ENCODE measurements at regions not wholly inside any gene's neighbourhood (a gene's known extent, or its start where the extent isn't known, plus 50 kb on each side); places are given as distances from the start of the nearest gene placed in this dataset.

- CTCF ChIA-PET: interaction anchor here (0.9 to 1.6 kb wide), 4 partner anchors 8 to 86 kb away, joined by 3 to 5 read pairs (median 4); no protein-coding TSS in a partner anchor
- POLR2A ChIA-PET: no interaction called here
- TF ChIP-seq, protein P1, sequence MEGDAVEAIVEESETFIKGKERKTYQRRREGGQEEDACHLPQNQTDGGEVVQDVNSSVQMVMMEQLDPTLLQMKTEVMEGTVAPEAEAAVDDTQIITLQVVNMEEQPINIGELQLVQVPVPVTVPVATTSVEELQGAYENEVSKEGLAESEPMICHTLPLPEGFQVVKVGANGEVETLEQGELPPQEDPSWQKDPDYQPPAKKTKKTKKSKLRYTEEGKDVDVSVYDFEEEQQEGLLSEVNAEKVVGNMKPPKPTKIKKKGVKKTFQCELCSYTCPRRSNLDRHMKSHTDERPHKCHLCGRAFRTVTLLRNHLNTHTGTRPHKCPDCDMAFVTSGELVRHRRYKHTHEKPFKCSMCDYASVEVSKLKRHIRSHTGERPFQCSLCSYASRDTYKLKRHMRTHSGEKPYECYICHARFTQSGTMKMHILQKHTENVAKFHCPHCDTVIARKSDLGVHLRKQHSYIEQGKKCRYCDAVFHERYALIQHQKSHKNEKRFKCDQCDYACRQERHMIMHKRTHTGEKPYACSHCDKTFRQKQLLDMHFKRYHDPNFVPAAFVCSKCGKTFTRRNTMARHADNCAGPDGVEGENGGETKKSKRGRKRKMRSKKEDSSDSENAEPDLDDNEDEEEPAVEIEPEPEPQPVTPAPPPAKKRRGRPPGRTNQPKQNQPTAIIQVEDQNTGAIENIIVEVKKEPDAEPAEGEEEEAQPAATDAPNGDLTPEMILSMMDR (IDR thresholded peaks at IDR 0.05; ENCODE audit: control extremely low read depth, extremely low read depth, low read depth, missing control alignments): no peak
- no peak for DNase-seq (ENCODE audit: extremely low spot score)
These were observed 779.3 kb upstream of the ACO1 start for GRCh38 chr9:31605164-31605563.

DNA sequence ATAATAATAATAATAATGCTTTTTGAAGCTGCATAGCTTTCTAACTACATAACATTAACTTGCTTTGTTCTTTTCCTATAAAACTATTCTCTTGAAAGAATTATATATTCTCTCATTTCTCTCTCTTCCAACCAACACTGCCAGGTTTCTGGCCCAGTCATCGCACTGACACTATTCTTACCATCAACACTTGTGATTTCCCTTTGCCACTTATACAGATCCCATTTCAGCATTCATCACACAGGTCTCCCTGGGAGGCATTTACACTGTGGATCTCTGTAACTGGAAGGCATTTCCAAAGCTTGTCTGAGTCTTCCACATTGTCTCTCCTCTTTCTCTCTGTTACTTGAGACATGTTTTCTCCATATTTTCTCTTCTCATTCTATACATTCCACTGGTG lies 777.8 kb upstream of the ACO1 start:
- DNase-seq (ENCODE audit: extremely low spot score): no peak
- CTCF ChIA-PET: no interaction called here
- TF ChIP-seq, protein P1 (IDR thresholded peaks at IDR 0.05; ENCODE audit: control extremely low read depth, extremely low read depth, low read depth, missing control alignments): no peak
- POLR2A ChIA-PET: no interaction called here

GRCh38 chr9:31608416-31608815 lies 776.0 kb upstream of the ACO1 start:
- POLR2A ChIA-PET: no interaction called here
- CTCF ChIA-PET: interaction anchor here (0.8 to 1.7 kb wide), 3 partner anchors 9 to 113 kb away, joined by 3 to 6 read pairs (median 4); no protein-coding TSS in a partner anchor
- TF ChIP-seq, protein P1 (IDR thresholded peaks at IDR 0.05; ENCODE audit: control extremely low read depth, extremely low read depth, low read depth, missing control alignments): no peak
- DNase-seq (ENCODE audit: extremely low spot score): no peak

DNA sequence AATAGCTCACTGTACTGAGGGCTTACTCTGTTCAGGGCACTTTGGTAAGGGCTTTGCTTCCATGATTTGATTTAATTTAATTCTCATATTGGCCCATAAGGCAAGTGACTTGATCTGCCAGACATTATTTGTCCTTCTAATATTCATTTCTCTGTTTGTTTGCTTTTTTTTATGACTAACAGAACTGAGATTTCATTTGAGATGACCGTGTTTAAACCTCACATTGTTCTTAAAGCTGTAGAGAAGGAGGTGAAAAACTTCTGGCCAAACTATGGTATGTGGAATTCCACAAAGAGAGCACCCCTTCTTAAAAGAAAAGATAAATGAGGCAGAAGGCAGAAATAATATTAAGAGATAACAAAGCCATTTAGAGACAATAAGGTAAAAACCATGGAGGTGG lies 775.6 kb upstream of the ACO1 start:
- ChIA-PET CTCF (interaction anchor here (0.8 to 1.7 kb wide), 3 partner anchors 9 to 112 kb away, joined by 3 to 6 read pairs (median 4); no protein-coding TSS in a partner anchor), POLR2A (no interaction called here)
- TF ChIP-seq, protein P1 (IDR thresholded peaks at IDR 0.05; ENCODE audit: control extremely low read depth, extremely low read depth, low read depth, missing control alignments): no peak
- no peak for DNase-seq (ENCODE audit: extremely low spot score)

DNA sequence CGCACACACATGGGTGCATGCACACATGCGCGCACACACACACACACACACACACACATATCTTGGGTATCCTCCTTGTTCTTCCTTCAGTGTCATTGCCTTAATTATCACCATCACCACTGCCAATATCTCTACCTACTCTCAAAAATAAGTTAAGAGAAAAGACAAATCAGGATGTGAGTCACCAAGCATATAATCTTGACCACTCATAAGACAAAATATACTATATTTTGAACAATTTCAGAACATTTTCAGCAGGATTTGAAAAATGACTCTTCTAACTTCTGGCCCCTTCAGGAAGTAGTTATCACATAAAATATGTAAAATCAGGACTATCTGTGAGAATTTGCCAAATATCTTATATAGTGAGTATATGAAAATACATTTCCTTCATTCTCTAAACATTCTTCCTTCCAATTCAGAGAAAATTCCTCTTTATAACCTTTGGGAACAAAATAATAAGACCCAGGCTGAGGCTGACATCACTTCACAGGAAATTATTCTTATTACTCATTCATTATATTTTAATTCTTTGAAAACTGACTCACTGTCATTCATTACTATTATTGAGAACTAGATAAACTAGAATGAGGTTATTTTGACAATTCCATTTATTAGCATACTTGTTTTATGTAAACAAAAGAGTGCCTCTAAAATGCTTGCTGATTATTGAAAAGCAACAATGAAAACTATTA lies 772.0 kb upstream of the ACO1 start:
- POLR2A ChIA-PET: no interaction called here
- CTCF ChIA-PET: no interaction called here
- DNase-seq (ENCODE audit: extremely low spot score): no peak

GRCh38 chr9:31615966-31616365 lies 768.5 kb upstream of the ACO1 start:
- DNase-seq (ENCODE audit: extremely low spot score): no peak
- TF ChIP-seq, protein P1 (IDR thresholded peaks at IDR 0.05; ENCODE audit: control extremely low read depth, extremely low read depth, low read depth, missing control alignments): no peak
- ChIA-PET POLR2A (no interaction called here), CTCF (interaction anchor here (1.6 kb wide), 1 partner anchor 23 kb away, joined by 4 read pairs; no protein-coding TSS in a partner anchor)

More for the DNA sequence above, 772.0 kb upstream of the ACO1 start:
- TF ChIP-seq, protein P1 (IDR thresholded peaks at IDR 0.05; ENCODE audit: control extremely low read depth, extremely low read depth, low read depth, missing control alignments): no peak

All from GM10248 (cell line).